Parathyroid adenoma (tissue), 2 donors: ENCODE measurements at regions not wholly inside any gene's neighbourhood (a gene's known extent, or its start where the extent isn't known, plus 50 kb on each side); places are given as distances from the start of the nearest gene placed in this dataset.

Source experiments
- H2AFZ ChIP-seq: fragments of 300-600 bp; sonication (generic); one replicate; pipeline ENCODE4 v1.7.0; 2017; ENCODE audit warnings: antibody characterized with exemption, mild to moderate bottlenecking
- H3K27ac ChIP-seq: fragments of 300-600 bp; sonication (generic); one replicate; pipeline ENCODE4 v1.7.0; 2017
- H3K27me3 ChIP-seq: fragments of 300-600 bp; sonication (generic); one replicate; pipeline ENCODE4 v1.7.0; 2017; ENCODE audit warnings: low read length; ENCODE audit not compliant: control insufficient read depth, insufficient read depth
- H3K36me3 ChIP-seq: fragments of 300-600 bp; sonication (generic); one replicate; pipeline ENCODE4 v1.7.0; 2017; ENCODE audit warnings: low read length; ENCODE audit not compliant: control insufficient read depth, insufficient read depth
- H3K4me1 ChIP-seq: fragments of 300-600 bp; sonication (generic); one replicate; pipeline ENCODE4 v1.7.0; 2017; ENCODE audit warnings: control low read depth
- H3K4me2 ChIP-seq: fragments of 300-600 bp; sonication (generic); one replicate; pipeline ENCODE4 v1.7.0; 2017; ENCODE audit warnings: low read length
- H3K4me3 ChIP-seq: fragments of 300-600 bp; sonication (generic); one replicate; pipeline ENCODE4 v1.7.0; 2017; ENCODE audit warnings: low read depth, low read length
- H3K79me2 ChIP-seq: fragments of 300-600 bp; sonication (generic); one replicate; pipeline ENCODE4 v1.7.0; 2017; ENCODE audit warnings: control low read depth
- H3K9ac ChIP-seq: fragments of 300-600 bp; sonication (generic); one replicate; pipeline ENCODE4 v1.7.0; 2017; ENCODE audit warnings: mild to moderate bottlenecking
- H3K9me3 ChIP-seq: fragments of 300-600 bp; sonication (generic); one replicate; pipeline ENCODE4 v1.7.0; 2017; ENCODE audit warnings: low read length; ENCODE audit not compliant: control insufficient read depth
- TF ChIP-seq, protein P1 (sequence below): fragments of 300-600 bp; sonication (generic); IDR thresholded peaks from one replicate; pipeline ENCODE4 v1.7.0; 2017; ENCODE audit warnings: antibody characterized with exemption, mild to moderate bottlenecking
- donor health status: primary hyperparathyroidism.

DNA sequence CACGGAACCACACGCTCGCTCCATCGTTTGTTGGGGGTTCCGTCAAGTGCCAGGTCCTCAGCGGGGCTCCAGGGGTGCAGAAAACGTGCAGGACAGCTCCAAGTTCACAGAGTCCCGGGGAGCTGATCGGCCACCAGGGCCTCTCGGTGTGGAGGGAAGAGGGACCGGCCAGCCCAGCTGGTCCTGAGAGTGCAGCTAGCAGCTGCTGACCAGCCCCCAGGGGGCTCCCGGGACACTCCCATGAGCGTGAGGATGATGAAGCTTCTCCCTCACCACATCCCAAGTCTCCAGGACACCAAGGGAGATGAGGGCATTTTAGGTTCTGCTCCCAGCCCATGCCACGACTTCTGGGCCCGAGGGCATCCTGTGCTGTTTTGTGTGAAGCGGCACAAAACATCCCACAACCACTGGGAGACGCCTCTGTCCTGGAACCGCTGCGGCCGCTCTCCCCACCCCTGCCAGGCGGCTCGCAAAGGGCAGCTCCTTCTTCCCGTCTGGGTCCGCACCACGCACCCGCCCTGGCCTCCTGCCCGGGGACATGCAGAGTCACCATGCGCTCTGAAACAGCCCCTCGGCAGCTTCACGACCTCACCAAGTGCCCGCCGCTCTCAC is 67.5 kb upstream of the IRX4 start:
- TF ChIP-seq, protein P1, sequence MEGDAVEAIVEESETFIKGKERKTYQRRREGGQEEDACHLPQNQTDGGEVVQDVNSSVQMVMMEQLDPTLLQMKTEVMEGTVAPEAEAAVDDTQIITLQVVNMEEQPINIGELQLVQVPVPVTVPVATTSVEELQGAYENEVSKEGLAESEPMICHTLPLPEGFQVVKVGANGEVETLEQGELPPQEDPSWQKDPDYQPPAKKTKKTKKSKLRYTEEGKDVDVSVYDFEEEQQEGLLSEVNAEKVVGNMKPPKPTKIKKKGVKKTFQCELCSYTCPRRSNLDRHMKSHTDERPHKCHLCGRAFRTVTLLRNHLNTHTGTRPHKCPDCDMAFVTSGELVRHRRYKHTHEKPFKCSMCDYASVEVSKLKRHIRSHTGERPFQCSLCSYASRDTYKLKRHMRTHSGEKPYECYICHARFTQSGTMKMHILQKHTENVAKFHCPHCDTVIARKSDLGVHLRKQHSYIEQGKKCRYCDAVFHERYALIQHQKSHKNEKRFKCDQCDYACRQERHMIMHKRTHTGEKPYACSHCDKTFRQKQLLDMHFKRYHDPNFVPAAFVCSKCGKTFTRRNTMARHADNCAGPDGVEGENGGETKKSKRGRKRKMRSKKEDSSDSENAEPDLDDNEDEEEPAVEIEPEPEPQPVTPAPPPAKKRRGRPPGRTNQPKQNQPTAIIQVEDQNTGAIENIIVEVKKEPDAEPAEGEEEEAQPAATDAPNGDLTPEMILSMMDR, result no peak
- Histone ChIP-seq H3K27ac (no peak overlapping the region), H3K9ac (no peak overlapping the region), H3K79me2 (no peaks in the 10 kb centered on the region), H3K27me3 (no peaks in the 10 kb centered on the region), H3K4me2 (no peak overlapping the region), H3K4me3 (no peak overlapping the region), H3K36me3 (no peaks in the 10 kb centered on the region), H3K4me1 (no peaks in the 10 kb centered on the region), H2AFZ (no peak overlapping the region), H3K9me3 (no peaks in the 10 kb centered on the region)

DNA sequence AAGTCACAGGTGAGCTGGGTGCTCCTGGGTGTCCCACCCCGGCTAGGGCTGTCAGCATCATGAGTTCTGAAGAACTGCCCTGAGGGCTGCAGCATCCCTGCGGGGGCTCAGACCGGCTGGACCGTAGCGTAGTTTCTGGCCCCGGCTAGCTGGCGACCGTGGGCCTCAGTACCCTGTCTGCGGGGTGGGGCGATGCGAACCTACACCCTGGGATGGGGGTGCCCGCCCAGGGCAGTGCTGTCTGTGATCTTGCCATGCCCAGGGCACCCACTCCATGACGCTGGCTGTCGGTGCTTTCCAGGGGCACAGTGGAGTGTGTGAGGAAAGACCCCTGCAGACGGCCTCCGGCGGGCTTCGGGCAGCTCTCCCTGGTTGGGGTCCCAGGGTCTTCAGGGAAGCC is 66.5 kb upstream of the IRX4 start:
- H3K27me3 ChIP-seq, result no peaks in the 10 kb centered on the region
- H3K4me1 ChIP-seq, result no peaks in the 10 kb centered on the region
- no peak overlapping the region for H3K27ac ChIP-seq
- H2AFZ ChIP-seq, result no peak overlapping the region
- no peaks in the 10 kb centered on the region for H3K36me3 ChIP-seq
- TF ChIP-seq, protein P1, result no peak
- no peak overlapping the region for H3K4me2 ChIP-seq
- no peak overlapping the region for H3K4me3 ChIP-seq
- no peak overlapping the region for H3K9ac ChIP-seq
- H3K9me3 ChIP-seq, result no peaks in the 10 kb centered on the region
- H3K79me2 ChIP-seq, result peaks cover 4% of the 10 kb centered on the region

DNA sequence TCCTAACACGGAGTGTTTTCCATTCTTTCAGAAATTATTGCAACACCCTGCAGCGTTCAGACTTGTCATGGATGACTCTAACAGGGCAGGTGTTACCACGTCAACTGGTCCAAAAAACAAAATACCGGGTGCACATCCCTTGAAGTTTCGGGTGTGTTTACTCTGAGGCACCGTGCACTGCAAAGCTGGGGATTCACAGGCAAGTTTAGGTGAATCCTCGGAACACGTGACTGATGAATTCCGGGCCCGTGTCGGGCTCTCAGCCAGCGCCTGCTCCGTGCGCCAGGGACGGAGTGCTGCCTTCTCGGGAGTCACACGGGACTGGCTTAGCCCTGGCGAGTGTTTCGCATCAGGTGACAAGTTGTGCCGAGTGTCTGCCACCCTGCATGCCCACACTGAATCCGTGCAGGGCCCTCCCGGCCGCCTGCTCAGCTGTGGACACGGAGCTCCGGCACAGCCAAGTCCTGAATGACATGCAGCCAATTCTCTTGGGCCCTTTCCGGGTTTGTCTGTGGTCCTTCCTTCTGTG is 66.0 kb upstream of the IRX4 start:
- Histone ChIP-seq H3K9ac (no peak overlapping the region), H3K27ac (no peak overlapping the region), H3K4me3 (no peak overlapping the region)

DNA sequence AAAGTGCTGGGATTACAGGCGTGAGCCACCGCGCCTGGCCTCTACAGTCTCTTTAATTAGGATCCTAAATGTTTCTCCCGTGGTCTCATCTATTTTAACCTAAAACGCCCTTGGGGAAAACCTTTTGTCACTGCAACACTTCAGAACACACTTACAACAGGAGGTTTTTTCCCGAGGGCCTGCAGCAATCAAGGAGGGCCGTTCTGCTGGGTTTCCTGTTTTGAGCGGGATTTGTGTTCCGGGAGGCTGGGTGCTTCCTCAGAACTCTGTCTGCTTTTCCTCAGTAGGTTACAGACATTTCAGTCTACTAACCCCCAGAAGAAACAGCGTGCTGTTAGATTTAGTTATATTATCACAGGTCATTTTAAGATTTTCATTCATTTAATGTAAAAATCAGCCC is 65.4 kb upstream of the IRX4 start:
- Histone ChIP-seq H2AFZ (no peak overlapping the region), H3K27me3 (no peaks in the 10 kb centered on the region), H3K4me3 (no peak overlapping the region), H3K4me1 (no peaks in the 10 kb centered on the region), H3K4me2 (no peak overlapping the region), H3K27ac (no peak overlapping the region), H3K36me3 (no peaks in the 10 kb centered on the region), H3K79me2 (peaks cover 7% of the 10 kb centered on the region), H3K9me3 (no peaks in the 10 kb centered on the region), H3K9ac (no peak overlapping the region)
- TF ChIP-seq, protein P1, result no peak

More for the DNA sequence above, 66.0 kb upstream of the IRX4 start:
- Histone ChIP-seq H3K36me3 (no peaks in the 10 kb centered on the region), H3K4me2 (no peak overlapping the region), H2AFZ (no peak overlapping the region), H3K9me3 (no peaks in the 10 kb centered on the region), H3K79me2 (peaks cover 7% of the 10 kb centered on the region), H3K4me1 (no peaks in the 10 kb centered on the region), H3K27me3 (no peaks in the 10 kb centered on the region)
- TF ChIP-seq, protein P1, result no peak

DNA sequence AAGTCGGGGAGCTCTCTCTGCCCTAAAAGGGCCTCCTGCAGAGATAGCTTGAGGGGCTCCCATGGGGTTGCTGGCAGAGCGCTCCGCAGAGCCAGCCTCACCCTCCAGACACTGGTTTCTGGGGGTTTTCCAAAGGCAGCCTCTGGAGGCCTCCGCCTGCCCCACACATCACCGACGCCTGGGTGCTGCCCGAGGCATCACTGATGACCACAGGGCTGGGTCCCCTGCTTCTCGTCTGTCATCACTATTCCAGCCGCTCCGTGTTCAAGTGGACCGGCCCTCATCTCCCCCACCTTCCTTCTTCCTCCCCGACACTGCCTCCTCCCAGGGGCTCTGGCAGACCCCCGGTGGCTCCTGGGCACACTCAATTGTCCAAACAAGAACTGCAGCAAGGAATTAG is 64.1 kb upstream of the IRX4 start:
- no peaks in the 10 kb centered on the region for H3K4me1 ChIP-seq
- H3K9ac ChIP-seq, result no peak overlapping the region
- no peak overlapping the region for H3K4me3 ChIP-seq
- H3K79me2 ChIP-seq, result peaks cover 7% of the 10 kb centered on the region
- TF ChIP-seq, protein P1, result no peak
- H3K4me2 ChIP-seq, result no peak overlapping the region
- no peak overlapping the region for H2AFZ ChIP-seq
- H3K9me3 ChIP-seq, result no peaks in the 10 kb centered on the region
- H3K27ac ChIP-seq, result no peak overlapping the region
- no peaks in the 10 kb centered on the region for H3K36me3 ChIP-seq
- H3K27me3 ChIP-seq, result no peaks in the 10 kb centered on the region
